GM21529 (cell line): ENCODE measurements at regions not wholly inside any gene's neighbourhood (a gene's known extent, or its start where the extent isn't known, plus 50 kb on each side); places are given as distances from the start of the nearest gene placed in this dataset.

Experiments used
- ATAC-seq: cut with Tn5 transposase; IDR thresholded peaks from one replicate; pipeline ENCODE4 v1.9.1; 2021; ENCODE audit not compliant: unreplicated experiment

DNA sequence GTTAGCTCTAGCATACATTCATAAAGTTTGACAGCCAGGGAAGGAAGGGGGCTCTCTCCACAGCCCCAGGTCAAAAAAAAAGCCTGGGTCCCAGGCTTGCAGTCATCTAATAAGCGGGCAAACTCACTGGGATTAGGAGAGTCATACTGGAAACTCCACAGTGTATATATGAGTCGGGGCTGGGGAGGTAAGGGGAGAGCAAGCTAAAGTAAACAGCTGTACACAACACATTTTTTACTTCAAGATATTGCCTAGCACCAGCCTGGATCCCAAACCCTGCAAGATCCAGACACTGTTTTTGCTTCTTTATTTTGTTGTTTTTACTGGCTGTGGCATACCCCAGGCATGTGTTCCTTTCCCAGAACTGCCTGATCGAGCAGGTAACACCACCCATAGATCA lies 291.3 kb upstream of the TANK start:
- no peak for ATAC-seq

DNA sequence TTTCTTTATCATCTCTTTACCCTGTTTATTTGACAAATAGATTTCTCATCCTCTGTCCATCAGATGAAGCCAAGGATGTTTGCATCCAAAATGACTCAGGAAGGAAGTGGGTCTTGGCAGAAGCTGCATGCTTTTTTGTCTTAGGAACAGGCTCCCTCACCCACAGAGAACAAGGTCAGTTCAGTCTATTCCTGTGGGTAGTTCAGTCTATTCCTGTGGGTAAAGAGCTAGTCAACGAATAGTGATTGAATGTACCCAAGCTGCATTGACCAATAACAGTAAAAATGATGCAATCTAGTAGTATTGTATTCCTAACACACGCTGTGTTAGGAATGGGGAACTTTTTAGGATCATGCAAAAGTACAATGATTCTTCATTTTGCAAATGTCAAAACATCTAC lies 290.8 kb upstream of the TANK start:
- ATAC-seq, result no peak

DNA sequence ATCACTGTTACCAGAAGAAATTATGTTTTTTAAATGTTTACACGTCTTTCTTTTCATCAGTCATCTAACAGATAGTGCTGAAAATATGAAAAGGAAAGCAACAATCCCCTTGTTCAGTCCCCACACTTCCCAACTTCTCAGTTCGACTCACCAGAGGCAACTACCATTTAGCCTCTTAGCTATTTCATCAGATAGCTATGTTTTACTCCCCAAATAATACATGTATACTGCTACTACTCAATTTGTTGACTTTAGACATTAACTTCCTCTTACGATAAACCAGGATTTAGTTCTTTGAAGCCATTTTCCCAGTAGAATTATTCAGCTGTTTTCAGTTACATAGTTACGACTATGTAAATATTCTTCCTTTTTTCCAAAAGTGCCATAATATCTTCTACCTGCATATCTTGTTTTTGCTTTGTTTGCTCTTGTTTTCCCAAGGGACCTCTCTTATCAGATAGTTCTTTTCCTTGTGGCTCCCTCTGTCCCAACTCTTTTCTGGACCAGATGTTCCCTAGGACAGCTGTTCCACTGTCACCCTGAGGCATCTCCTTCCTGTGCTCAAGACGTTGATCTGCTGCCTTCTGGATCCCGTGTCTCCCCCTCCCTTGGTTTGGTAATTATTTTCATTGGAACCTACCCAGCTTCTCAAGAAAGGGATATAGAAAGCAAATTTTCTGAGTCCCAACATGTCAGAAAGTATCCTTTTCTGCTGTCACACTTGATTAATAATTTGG lies 289.3 kb upstream of the TANK start:
- no peak for ATAC-seq

DNA sequence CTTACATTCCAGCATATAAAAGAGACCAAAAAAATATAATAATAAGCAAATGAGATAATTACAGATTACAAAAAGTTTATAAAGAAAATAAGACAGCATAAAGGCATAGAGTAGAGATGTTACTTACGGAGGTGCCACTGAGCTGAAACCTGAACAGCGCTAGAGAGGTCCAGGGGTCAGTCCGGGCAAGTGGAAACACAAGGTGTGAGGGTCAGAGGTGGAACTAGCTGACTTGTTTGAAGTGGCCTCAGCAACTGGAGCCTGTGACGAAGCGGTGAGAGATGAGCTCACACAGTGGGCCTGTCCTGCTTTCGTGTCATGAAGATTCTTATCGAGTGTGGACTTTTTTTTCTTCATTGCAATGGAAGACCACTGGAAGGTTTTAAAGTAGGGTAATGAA lies 288.3 kb upstream of the TANK start:
- ATAC-seq, result no peak

DNA sequence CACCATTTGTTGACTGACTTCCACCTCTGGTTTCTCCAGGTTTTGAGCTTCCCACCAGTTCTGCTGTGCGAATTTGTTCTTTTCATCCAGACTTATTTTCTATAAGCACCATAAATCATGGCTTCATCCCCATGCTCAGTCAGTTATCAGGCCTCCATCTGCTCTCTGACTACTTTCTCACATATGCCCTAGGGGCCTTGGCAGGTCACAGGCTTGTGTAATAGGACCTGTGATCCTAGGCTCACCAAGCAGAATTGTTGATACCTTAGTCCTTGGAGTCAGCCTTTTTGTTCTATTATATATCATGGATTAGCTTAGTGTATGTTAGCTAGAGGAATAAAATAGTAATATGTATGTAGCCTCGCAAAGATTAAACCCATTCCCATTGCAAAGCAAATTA lies 284.2 kb upstream of the TANK start:
- no peak for ATAC-seq

DNA sequence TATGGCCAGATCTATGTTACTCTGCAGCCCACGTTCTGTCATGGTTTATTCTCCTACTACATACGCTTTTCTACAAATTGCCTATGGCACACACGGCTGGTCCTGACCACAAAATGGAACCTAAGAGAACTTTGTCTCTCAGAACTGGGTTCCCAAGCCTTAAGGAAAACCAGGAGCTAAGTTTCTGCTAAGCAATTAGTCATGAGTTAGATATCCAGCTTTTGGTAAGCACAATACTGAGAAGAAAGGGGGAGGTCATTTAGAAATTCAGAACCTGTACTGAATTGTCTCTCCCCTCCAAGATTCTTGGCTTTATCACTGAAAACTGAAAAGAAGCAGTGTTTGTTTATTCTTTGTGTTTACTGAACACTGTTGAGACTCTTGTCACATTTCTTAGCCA lies 283.5 kb upstream of the TANK start:
- no peak for ATAC-seq

DNA sequence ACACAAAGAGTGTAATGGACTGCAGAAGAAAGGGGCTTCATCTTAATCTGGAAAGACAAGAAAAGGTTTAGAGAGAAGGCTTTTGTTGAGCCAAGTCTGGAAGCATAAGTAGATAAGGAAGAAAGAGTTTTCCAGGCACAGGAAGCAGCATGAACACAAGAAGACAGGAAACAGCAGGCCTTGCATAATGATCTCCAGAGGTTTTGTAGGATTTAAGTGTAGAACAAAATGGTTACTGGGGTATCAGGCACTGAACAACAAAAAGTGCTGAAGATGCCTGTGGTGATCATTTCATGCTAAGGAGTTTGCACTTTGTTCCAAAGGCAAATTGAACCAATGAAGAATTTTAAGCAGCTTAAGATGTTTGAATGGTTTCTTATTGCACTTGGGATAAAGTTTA lies 281.6 kb upstream of the TANK start:
- no peak for ATAC-seq

DNA sequence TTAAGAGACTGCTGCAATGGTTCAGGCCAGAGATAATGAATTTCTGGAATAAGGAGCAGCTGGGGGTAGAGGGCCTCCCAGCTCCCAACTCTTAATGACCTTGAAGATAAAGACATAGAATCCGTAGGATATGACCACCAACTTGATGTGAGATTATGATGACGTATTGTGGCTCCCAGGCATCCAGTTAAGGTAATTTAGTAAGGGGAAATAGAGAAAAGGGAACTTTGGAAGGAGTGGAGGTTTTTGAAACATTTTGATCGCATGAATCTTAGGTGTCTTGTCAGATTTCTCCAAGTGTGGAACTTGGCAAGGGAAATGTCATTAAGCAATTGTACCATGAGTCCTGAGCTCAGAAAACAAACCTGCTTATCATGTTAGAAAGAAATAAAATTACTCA lies 277.3 kb upstream of the TANK start:
- ATAC-seq, result no peak

DNA sequence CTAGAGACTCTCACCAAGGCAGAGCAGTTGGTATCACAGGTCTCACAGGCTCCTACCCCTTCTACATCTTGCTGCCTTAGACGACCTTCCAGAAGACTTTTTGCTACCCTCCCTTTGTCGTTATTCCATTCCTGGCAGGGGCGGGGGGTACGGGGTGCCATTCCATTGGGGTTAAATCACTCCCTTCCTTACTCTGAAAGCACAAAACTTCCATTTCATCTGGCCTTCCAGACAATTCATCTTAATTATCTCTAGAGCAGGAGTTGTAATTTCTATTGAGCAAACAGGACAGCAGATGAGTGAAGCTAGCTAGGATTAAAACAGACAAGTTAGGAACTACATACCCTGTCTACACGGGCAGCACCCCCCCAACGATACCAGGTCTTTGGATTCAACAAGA lies 276.2 kb upstream of the TANK start:
- no peak for ATAC-seq

DNA sequence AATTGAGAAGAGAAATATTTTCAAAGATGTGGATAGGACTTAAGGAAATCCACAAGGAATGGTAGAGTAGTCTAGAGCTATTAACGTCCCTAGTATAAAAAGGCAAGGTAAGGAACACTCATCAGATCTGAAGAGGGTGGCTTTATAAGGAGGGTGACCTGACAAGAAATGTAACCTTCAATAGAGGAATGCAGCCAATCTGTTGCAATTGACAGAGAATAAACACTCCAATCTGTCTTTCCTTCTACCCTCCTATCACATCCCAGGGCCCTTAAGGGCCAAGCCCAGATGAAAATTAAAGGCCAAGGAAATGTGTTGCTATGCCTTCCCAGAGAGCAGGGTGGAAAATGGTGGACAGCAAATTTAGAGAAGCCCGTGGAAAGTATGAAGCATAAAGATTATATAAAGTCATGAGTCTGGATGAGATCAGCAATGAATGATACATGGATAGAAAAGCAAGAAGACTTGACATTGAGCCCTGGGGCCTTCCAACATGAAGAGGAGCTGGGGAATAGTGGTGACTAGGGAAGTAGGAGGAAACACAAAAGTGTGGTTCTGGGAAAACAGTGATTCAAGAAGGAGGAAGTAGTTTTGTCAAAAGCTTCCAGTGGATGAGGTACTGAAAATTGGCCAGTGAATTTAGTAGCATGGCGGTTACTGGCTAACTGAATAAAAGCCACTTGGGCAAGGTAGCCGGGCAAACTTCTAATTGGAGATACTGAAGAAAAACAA lies 270.6 kb upstream of the TANK start:
- no peak for ATAC-seq

DNA sequence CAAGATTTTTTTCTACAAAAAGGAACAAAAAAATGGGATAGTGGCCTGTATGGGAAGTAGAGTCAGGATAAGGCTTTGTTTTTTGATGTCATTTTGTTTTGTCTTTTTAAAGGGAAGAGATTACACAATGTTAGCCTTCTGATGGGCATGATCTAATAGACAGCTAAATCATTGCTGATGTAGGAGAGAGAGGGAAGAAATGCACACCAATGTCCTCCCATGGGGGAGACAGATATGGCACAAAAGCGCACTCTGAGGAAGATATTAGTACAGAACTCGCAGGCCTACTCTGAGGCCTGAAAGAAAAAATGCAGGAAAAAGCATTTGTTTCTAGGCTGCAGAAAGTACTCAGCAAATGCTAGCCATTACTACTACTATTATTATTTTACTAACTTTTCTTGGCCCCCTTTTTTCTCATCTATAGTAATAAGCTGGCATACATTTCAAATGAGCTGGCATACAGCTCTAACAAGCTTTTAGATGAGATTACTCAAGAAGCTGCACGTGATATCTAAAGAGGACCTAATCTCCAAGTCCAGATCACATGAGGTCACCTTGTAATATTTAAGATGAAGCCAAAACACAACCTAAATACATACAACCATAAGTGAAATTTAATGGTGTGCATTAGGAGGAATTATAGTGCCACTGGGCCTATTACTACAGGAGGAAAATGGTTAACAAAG lies 269.4 kb upstream of the TANK start:
- ATAC-seq, result no peak

DNA sequence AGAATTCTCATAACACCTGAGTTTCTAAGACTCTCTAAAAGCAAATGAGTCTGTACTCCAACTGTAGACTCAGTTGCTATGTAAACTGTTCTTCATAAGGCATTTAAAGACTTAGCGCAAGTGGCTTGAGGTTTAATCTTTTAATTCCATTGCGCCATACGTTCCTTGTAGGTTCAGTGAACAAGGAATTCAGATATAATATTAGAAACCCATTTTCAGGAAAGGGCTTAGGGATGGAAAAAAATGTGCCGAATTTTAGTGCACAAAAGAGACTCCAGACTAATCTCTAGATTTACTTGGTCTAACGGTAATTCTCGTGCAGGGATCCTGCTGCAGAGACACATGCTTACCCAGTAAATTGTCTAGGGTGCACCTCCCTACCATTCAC lies 268.9 kb upstream of the TANK start:
- no peak for ATAC-seq

DNA sequence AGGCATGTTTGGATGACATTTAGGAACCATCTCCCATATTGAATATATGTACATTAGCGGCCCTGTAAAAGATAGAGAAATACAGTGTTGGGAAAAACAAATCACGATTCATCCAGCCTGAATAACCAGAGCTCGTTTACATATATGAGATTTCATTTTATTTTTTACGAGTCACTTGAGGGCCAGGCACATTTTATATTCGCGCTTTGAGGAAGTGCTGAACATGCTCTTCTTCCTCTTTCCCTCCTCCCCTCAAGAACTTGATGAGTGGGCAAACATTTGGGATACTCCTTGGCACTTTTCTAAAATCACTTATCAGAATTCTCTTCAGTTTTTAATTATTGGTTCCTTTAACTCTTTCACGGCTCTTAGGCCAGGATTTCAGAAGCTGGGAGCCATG lies 268.0 kb upstream of the TANK start:
- no peak for ATAC-seq

DNA sequence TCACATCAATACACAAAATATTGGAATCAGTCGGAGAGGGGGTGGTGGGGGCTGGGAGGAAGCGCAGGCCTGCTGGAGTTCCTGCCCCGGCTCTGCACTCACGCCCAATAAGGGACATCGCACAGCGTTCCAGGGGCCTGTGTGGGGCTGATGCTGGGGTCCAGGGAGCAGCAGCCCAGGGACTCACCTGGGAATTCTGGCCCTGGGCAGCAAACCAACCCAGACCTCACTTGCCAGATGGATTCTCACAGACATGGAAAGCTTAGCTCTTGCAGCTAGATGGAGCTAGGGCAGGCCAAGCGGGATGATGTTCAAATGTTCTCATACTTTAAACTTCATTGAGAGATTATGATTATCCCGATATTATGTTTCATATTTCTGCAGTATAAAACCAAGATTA lies 266.6 kb upstream of the TANK start:
- ATAC-seq, result no peak

DNA sequence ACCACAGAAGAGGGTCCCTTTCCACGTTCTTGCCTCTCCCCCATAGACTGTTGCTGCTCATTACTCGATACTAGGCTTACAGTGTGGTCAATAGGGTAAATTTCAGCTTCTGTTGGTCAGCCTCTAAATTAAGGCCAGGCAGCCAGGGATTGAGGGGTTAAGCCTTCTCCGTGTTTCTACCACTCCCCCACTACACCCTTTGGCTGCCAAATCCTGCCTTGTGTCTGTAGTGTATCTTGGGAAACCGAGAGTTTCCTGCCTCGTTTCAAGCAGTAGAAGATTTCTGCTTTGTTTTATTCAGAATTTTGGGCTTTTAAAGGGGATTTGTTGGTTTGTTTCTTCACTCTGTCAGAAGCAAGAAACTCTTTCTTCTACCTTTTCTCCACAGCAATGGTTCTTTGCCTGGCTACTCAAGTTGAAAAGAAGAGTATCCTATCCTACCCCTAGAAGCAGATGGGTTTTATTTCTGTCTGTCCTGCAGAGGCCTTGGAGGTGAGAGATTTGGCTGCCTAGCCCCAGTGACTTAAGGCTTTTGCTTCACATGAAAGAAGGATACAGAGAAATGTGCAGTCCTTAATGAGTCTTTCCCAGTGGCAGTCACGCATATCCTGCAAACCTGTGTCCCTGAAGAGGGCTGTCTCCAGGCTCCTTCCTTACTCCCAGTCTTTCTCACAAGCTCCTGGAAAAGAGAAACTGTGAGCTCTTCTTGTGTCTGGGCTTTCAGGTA lies 261.5 kb upstream of the TANK start:
- ATAC-seq, result no peak

DNA sequence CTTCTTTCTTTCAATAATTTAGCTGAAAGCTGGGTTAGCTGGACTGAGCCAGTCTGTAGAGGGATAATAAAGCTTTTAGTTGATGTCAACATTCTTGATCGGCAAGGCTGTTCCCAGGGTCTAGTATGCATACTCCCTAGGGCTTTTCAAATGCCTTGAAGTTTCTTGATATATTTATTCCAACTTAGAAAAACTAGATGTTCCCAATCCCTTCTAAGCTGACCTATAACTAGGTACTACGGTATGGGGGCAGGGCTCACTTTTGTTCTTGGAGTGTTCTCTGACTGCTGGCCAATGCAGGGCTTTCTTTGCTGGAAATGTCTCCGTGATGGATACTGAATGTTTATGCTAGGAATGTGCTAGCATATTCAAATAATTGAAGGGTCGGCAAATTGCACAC lies 258.6 kb upstream of the TANK start:
- ATAC-seq, result no peak

DNA sequence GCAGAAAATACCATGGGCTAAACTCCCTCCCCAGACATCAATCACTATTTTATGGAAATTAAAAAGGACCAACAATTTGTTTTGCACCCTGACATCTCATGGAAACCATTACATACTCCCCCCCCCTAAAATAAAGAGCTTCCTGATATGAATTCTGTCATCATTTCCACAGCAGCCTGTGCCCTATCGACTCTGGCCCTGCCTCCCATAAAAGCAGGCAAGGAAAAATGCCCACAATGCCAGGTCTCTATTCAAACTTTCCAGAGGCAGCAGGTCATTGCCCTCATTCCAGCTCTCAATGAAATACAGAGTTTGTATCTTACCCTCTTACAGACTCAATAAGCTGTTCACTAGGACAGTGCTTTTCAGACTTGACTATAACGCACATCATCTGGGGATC lies 254.4 kb upstream of the TANK start:
- no peak for ATAC-seq

DNA sequence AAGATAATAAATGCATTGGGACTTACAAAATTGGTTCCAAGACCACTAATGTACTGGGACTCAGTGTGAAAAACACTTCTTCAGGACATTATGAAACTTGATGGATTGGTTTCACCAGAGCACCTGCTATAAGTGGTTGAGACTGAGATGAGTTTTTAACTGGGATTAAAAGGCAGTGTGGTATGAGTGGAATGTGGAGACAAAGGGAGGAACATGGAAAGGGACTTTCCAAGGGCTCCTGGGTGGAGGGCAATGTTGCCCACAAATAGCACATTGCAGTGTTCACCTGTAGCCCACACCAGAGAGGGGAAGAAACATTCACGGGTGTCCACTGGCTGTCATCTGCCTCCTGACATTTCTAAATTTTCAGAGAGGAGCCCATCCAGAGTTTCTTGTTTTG lies 253.3 kb upstream of the TANK start:
- no peak for ATAC-seq

DNA sequence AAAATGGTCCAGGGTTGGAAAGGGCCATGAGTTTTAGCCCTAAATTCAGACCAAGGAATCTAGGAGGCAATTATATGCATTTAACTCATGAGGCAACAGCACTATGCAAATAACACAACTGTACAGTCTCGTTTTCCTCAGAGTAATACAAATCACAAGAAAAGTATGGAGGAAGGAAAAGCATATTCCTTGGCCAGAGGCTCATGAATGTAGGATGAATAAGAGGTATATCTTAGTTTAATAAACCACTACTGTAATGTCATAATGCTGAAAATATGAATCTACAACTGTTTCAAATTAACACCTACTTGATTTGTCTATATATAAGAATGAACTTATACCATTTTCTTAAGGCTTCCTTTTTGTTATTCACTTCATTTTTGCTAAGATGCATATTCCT lies 252.5 kb upstream of the TANK start:
- ATAC-seq, result no peak

DNA sequence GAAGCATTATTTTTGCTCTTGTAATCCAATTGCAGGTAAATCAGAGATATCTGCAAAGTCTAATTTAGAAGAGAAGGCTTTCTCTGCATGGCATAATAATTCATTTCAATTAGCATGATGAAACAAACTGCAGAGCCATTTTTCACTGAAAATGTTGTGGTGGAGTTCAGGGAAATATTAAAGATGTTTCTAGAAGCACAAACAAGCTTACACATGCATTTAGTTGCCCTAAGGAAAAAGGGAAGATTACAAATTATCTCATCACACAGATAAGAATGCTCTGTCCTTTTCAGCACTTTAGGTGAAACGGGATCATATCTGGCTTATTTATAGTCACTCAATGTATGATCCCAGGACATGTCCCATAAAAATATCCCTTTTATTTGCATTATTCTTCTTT lies 252.1 kb upstream of the TANK start:
- ATAC-seq, result no peak

DNA sequence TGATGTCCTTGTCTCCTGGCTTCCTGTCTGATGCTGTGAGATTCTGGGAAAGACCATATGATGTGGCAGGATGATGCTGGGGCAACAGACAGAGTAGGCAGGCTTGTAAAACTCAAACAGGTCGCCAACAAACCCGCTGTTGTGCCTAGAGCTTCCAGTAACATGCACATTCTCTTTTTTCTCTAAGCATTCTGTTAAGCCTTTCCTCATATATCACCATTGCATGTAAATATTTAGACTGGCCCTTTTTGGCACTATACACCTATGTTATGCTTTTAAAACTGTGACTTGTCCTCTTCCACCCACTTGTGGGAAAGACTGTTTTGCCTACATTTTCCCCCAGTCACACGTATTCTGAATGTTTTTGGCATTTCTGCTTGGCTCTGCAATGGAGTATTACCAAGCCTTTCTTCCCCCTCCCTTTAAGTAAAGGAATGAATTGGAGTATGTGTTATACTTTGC lies 250.4 kb upstream of the TANK start:
- no peak for ATAC-seq

DNA sequence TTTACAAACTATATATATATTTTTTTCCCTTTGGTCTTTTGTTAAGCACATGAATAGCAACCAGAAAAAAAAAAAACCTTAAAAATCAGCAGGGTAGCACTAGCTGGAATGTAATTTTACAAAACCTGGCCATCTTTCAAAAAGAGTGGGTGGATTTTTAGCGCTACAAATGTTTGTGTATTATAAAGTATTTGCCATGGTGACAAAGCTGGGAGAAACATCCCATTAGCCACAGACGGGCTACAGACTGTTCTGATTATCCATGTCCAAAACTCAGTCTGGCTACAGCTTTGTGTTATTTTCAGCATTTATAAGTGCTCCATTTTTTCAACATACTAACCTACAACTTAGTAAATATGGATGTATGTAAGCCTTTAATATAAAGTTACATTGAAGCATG lies 249.5 kb upstream of the TANK start:
- no peak for ATAC-seq
